Fibroblast of lung (primary cell): ENCODE measurements at regions not wholly inside any gene's neighbourhood (a gene's known extent, or its start where the extent isn't known, plus 50 kb on each side); places are given as distances from the start of the nearest gene placed in this dataset.

Experiments
- EZH2 ChIP-seq: IDR thresholded peaks from 2 replicates; pipeline ENCODE4 v1.5.1; 2012; ENCODE audit warnings: low read length, control low read depth, mild to moderate bottlenecking; ENCODE audit errors: missing control alignments
- TF ChIP-seq, protein P1 (sequence below), 2 donors: IDR thresholded peaks in 1 of 2; conservative IDR thresholded peaks in 1 of 2; 1 replicate in 1 of 2; 2 replicates in 1 of 2; pipeline ENCODE4 v1.5.1; 2011 to 2012; ENCODE audit warnings: low read length in 2 of 2, control low read depth in 1 of 2, inconsistent platforms in 1 of 2, low read depth in 1 of 2, mild to moderate bottlenecking in 1 of 2

DNA sequence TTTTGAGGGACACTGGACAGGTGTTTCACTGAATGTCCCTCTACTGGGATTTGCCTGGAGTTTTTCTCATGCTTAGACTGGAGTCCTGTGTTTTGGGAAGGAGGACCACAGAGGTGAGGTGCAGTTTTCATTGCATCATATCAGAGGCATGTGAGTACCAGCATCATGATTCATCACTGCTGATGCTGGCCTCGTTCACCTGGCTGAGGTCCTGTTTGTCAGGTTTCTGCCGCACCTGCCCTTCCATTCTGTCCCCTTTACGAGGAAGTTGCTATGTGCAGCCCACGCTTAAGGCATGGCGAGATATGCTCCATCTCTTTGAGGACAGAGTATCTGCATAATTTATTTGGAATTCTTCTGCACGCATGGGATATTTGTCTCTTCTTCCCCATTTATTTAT lies 162.1 kb downstream of the TENT4A start:
- TF ChIP-seq, protein P1, sequence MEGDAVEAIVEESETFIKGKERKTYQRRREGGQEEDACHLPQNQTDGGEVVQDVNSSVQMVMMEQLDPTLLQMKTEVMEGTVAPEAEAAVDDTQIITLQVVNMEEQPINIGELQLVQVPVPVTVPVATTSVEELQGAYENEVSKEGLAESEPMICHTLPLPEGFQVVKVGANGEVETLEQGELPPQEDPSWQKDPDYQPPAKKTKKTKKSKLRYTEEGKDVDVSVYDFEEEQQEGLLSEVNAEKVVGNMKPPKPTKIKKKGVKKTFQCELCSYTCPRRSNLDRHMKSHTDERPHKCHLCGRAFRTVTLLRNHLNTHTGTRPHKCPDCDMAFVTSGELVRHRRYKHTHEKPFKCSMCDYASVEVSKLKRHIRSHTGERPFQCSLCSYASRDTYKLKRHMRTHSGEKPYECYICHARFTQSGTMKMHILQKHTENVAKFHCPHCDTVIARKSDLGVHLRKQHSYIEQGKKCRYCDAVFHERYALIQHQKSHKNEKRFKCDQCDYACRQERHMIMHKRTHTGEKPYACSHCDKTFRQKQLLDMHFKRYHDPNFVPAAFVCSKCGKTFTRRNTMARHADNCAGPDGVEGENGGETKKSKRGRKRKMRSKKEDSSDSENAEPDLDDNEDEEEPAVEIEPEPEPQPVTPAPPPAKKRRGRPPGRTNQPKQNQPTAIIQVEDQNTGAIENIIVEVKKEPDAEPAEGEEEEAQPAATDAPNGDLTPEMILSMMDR (conservative IDR thresholded peaks at IDR 0.05 in 1 of 2, IDR thresholded peaks at IDR 0.05 in 1 of 2; ENCODE audit: low read depth in 1 of 2, low read length in 2 of 2), result no peak
- TF ChIP-seq EZH2, result no peak
